Superior temporal gyrus (tissue), 1 donor: ENCODE measurements at regions not wholly inside any gene's neighbourhood (a gene's known extent, or its start where the extent isn't known, plus 50 kb on each side); places are given as distances from the start of the nearest gene placed in this dataset.
A peak's percentile ranks its signal among the peaks of the same experiment; 100 is the strongest.
"Not testable (repeated sequence)": the region's sequence is repeated elsewhere in the genome, so short reads cannot be mapped to it uniquely, and the experiment has no call there.

ENCODE experiments used
- DNase-seq: peaks from one replicate; pipeline ENCODE4 v3.0.0-alpha.2; 2016; ENCODE audit errors: extremely low spot score

GRCh38 chrX:34716302-34716701 lies 59.2 kb upstream of the TMEM47 start:
- DNase-seq: no peak

- no peak for DNase-seq
These were observed 77.3 kb upstream of the TMEM47 start for GRCh38 chrX:34734383-34734782.

- no peak for DNase-seq
These were observed 87.4 kb upstream of the TMEM47 start for GRCh38 chrX:34744521-34744920.

GRCh38 chrX:34749896-34750295 lies 92.8 kb upstream of the TMEM47 start:
- DNase-seq: no peak

DNA sequence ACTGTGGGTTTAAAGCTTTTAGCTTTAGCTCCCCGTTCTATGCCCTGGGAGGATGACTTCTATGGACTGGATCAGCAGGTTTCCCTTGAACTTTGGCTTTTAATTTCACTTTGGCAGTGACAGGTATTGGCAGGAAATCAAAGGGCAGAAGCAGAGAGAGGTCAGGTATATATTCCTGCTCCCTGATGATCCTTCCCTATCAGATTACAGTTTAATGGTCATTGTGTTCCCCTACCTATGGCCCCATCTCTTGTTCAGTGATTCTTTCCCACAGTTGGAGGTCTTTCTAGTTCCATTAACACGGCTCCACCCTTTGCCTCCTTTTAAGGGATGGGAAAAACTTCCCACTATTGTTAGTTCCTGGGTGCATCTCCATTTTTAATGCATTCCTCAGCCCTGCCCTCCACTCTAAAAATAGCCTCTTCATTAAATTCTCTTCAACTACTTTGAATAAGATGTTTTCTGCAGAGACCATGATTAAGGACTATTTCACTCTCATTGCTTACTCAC lies 107.8 kb upstream of the TMEM47 start:
- no peak for DNase-seq

DNA sequence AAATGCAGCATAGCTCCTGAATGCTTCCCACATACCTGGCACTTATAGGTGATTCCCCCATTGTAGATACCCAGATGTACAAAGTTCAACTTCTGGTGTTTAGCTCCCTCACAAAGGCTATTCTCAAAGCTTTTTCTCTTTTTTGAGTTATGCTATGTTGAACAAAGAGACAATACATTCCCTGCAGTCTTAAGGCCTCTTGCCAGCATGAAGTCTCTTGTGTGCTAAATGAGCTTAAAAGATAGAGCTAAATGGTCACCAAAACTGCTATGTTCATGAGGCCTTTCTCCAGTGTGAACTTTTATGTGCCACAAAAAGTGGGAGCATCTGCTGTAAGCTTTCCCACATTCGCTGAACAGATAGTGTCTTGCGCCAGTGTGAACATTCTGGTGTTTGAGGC lies 111.2 kb upstream of the TMEM47 start:
- no peak for DNase-seq

DNA sequence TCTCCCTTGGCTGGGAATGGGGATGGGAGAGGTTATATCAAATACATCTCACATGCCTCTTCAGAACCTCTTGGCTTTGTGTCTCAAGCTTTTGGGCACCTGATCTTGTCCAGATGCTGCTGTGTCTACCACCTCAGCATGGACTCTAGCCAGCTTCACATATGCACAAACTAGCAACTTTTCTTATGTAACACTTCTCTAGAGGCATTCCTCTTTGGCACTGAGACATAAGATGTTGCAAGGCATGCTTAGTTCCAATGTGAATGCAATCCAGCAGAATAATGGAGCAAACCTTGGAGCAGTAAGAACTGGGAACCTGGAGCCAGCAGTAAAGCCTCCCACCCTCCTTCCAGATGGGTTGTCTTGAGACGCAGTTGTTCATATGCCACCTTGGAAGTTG lies 113.4 kb upstream of the TMEM47 start:
- DNase-seq: no peak

DNA sequence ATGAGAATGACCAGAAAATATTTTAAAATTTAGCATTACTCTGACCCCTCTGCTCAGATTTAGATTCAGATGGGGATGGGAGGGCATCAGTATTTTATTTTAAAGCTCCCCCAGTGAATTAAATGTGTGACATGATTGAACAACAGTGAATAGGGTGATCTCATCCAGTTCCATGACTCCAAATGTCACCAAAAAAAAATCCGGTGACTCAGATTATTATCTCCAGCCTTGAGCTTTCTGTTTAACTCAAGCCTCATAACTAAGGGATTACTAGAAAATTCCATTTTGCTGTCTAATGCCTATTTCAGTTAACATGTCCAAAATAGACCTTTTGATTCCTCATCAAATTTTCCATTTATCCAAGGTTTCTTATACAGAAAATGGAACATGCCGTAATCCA lies 121.8 kb upstream of the TMEM47 start:
- no peak for DNase-seq

DNA sequence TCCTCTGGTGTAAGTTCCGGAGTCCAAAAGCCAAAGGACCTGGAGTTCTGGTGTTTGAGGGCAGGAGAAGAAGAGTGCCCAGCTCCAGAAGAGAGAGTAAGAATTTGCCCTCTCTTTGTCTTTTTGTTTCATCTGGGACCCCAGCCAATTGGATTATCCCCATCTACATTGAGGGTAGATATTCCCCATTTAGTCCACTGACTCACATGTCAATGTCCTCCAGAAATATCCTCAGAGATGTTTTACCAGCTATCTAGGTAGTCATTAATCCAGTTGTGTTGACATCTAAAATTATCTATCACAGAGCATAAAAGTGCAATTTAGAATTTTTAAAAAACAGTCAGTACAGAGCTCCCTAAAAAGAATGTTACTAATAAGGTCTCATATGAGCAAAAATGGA lies 132.9 kb upstream of the TMEM47 start:
- DNase-seq: no peak

- no peak for DNase-seq
These were observed 136.6 kb upstream of the FAM47B start for GRCh38 chrX:34805951-34806350.

GRCh38 chrX:34809096-34809495 lies 133.5 kb upstream of the FAM47B start:
- DNase-seq: no peak

GRCh38 chrX:34810364-34810763 lies 132.2 kb upstream of the FAM47B start:
- DNase-seq: peak; percentile 12

DNA sequence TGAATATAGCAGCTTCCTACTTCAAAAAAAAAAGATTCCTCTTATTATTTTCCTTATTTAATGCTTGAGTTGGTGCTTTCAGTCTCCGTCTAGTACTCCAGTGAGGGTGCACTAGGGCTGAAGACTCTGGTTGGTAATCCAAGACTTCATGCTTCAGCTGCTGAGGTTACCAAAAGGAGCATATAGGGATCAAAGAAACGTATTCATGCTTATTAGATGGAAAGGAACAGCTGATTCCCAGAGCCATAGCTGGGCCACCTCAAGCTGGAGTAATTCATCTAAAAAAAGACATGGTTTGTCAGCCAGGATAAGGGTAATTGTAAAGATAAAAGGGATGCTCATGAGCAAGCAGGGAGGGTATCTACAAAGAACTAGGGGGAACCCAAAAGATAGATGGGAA lies 131.7 kb upstream of the FAM47B start:
- DNase-seq: no peak

GRCh38 chrX:34813618-34814017 lies 129.0 kb upstream of the FAM47B start:
- DNase-seq: no peak

DNA sequence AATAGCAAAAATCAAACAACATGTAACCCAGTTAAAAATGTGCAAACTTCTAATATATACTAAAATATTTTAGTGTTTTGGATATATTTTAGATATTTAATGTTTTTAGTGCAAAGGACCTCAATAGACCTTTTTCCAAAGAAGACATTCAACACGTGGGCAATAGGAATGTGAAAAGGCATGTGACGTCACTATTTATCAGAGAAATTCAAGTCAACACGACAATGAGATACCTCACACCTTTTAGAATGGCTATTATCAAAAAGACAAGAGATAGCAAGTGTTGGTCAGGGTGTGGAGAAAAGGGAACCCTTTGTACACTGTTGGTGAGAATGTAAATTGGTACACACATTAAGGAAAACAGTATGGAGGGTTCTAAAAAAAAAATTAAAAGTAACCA lies 115.6 kb upstream of the FAM47B start:
- DNase-seq: no peak

GRCh38 chrX:34839451-34839850 lies 103.1 kb upstream of the FAM47B start:
- DNase-seq: no peak

- not testable (repeated sequence) for DNase-seq
These were observed 101.4 kb upstream of the FAM47B start for GRCh38 chrX:34841205-34841604.

DNA sequence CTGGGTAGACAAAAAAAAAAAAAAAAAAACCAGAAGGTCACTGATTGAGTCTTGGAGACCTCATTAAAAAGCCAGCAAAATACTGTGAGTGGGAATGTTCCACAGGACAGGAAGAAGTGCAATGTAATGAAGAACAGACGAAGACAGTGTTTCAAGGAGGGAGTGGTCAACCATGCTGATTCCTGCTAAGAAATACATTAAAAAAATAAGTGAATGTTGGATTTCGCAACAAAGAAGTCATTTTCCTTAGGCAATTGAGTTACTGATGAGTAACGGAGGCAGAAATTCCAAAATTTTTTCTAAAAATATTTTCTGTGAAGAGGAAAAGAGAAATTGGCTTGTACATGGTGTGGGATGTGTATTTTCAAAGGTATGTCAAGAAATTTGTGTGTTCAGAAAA lies 94.3 kb upstream of the FAM47B start:
- DNase-seq: no peak

DNA sequence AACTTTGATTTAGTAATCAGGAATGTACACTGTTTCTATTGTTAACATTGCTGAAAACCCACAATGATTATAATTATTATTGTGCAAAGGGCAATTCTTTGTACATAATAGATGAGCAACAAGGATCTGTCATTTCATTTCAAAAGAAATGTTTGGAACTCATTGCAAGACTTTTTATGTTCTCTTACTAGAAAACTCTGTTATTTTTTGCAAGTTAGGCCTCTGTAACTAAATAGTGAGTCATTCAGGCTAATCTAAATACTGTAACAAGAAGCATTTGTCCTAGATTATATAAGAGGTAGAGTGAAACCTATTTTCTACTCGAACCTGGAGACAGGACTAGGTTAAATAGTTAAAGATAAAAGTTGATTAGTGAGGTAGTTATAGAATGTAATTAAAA lies 93.2 kb upstream of the FAM47B start:
- peak; percentile 13 for DNase-seq

DNA sequence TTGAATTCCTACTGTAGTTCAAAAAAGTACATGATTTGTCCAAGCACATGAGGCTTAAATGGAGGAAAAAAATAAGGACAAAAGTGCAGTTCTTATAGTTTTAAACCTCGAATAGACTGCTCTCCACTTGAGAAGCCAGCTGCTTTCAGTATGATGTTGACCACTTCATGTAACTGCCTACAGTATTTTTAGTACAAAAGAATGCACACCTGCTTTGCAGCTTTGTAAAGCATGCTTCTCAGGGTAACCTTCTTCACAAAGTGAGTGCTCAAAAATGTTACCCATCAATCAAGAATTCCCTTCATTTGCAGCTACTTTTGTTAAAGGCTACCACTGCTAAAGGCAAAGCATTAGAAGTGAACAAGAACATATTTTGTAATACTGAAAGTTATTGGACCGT lies 83.4 kb upstream of the FAM47B start:
- no peak for DNase-seq

- no peak for DNase-seq
These were observed 78.7 kb upstream of the FAM47B start for GRCh38 chrX:34863906-34864305.

- no peak for DNase-seq
These were observed 76.0 kb upstream of the FAM47B start for GRCh38 chrX:34866646-34867045.

GRCh38 chrX:34868633-34869032 lies 74.0 kb upstream of the FAM47B start:
- DNase-seq: no peak

GRCh38 chrX:34873500-34874225 lies 68.9 kb upstream of the FAM47B start:
- no peak for DNase-seq
